Activated T-cell treated with anti-CD3 and anti-CD28 coated beads, Interleukin-2, amount 50 U/mL, for 4 hours (primary cell): ENCODE measurements at regions not wholly inside any gene's neighbourhood (a gene's known extent, or its start where the extent isn't known, plus 50 kb on each side); places are given as distances from the start of the nearest gene placed in this dataset.
"Not testable (repeated sequence)": the region's sequence is repeated elsewhere in the genome, so short reads cannot be mapped to it uniquely, and the experiment has no call there.

Source experiments
- ATAC-seq, 2 donors: fragments of 200-7000 bp; cut with Tn5 transposase; one replicate each; pipeline ENCODE4 v1.10.0; 2021
- DNase-seq: peaks from one replicate; pipeline ENCODE4 v3.0.0-alpha.2; 2020
- H3K27me3 Mint-ChIP-seq: one replicate; pipeline ENCODE4 v1.8.0; 2021; ENCODE audit warnings: low read depth, mixed read lengths
- H3K36me3 Mint-ChIP-seq: one replicate; pipeline ENCODE4 v1.8.0; 2022; ENCODE audit warnings: mixed read lengths; ENCODE audit not compliant: insufficient read depth
- H3K4me1 Mint-ChIP-seq: one replicate; pipeline ENCODE4 v1.8.0; 2021; ENCODE audit warnings: low read depth, mixed read lengths
- H3K4me3 Mint-ChIP-seq: one replicate; pipeline ENCODE4 v1.8.0; 2021; ENCODE audit warnings: mild to moderate bottlenecking, moderate library complexity, mixed read lengths
- H3K9me3 Mint-ChIP-seq: one replicate; pipeline ENCODE4 v1.8.0; 2021; ENCODE audit warnings: mixed read lengths

- DNase-seq, H3K9me3 Mint-ChIP-seq, H3K36me3 Mint-ChIP-seq, H3K27me3 Mint-ChIP-seq: not testable (repeated sequence)
- peak overlapping the region; percentile 38 for H3K4me3 Mint-ChIP-seq
- H3K4me1 Mint-ChIP-seq = peaks cover 27% of the 10 kb centered on the region
- peak; percentile 42 to 46 for ATAC-seq
Observed at GRCh38 chr2:87511195-87511778, 236.6 kb upstream of the PLGLB2 start.

GRCh38 chr2:87512864-87513530, 234.9 kb upstream of the PLGLB2 start:
- H3K4me1 Mint-ChIP-seq = peaks cover 36% of the 10 kb centered on the region

GRCh38 chr2:87514034-87514433, 233.9 kb upstream of the PLGLB2 start:
- peaks cover 35% of the 10 kb centered on the region for H3K4me1 Mint-ChIP-seq
- not testable (repeated sequence) for H3K9me3 Mint-ChIP-seq, H3K27me3 Mint-ChIP-seq, H3K36me3 Mint-ChIP-seq, DNase-seq, H3K4me3 Mint-ChIP-seq
- ATAC-seq = peak; percentile 6 to 10

More at GRCh38 chr2:87512864-87513530, 234.9 kb upstream of the PLGLB2 start:
- peaks cover 10% of the 10 kb centered on the region for H3K36me3 Mint-ChIP-seq
- H3K9me3 Mint-ChIP-seq, H3K27me3 Mint-ChIP-seq, ATAC-seq, DNase-seq: not testable (repeated sequence)
- peak overlapping the region; percentile 63 for H3K4me3 Mint-ChIP-seq

DNA sequence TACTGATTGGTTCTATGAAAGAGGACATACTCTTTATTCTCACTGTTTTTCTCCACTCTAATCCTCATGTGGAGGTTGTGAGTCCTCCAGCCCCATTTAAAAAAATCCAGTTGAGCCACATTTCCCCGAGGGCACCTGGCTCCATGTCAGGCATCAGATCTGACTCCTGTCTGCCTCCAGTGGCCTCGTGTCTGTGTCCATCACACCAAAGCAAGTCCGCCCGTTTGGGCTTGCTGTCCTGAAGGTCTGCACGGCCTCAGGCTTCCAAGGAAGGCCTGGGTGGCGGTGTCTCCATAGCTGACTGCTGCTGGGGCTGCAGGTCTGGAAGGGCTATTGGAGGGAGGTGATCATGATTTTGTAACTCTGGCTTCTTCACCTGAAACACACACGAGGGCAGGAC, 233.4 kb upstream of the PLGLB2 start:
- not testable (repeated sequence) for DNase-seq, H3K27me3 Mint-ChIP-seq, H3K9me3 Mint-ChIP-seq, ATAC-seq, H3K36me3 Mint-ChIP-seq, H3K4me3 Mint-ChIP-seq
- H3K4me1 Mint-ChIP-seq = peaks cover 35% of the 10 kb centered on the region

- DNase-seq, H3K27me3 Mint-ChIP-seq, H3K36me3 Mint-ChIP-seq, H3K9me3 Mint-ChIP-seq: not testable (repeated sequence)
- peak in 1 of 2 donors; percentile 7 for ATAC-seq
- Mint-ChIP-seq H3K4me1 (peaks cover 37% of the 10 kb centered on the region), H3K4me3 (peak overlapping the region; percentile 56)
Observed at GRCh38 chr2:87515226-87515625, 232.7 kb upstream of the PLGLB2 start.

DNA sequence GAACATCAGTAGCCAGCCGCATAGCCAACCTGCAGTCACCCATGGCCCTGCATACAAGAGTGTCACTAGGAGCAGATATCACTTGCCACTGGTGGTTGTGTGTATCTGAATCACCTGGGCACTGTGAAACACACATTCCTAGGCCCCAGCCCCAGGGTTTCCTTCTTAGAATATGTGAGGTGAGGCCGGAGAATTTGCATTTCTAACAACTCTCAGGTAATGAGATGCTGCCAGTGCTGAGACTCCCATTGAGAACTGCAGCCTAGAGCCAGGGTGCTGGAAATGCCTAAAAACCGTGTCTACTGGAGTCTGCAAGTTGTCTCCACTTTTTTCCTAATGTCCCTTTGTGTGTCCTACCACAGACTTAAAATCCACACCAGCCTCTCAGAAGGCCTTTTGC, 232.0 kb upstream of the PLGLB2 start:
- not testable (repeated sequence) for H3K9me3 Mint-ChIP-seq, H3K4me3 Mint-ChIP-seq, ATAC-seq, H3K27me3 Mint-ChIP-seq, H3K36me3 Mint-ChIP-seq, DNase-seq
- peaks cover 36% of the 10 kb centered on the region for H3K4me1 Mint-ChIP-seq

- not testable (repeated sequence) for H3K4me3 Mint-ChIP-seq
Observed at GRCh38 chr2:87516369-87516967, 231.4 kb upstream of the PLGLB2 start.

DNA sequence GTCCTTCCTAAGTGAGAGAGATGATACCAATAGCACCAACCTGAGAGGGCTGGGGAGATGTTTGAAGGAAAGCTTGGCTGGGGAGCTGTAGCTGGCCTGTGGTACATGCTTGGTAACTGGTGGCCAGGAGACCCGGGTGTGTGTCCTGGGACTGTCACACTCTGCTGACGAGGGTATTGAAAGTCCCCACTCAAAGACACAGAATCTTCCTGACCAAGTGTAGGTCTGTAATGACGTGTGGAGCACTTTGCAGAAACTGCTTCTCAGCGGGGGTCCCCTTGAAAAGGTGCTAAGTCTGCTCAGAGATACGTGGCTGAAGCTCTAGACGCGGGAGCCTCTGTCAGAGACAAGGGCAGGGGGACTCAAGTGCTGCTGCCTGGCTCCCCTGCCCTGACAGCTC, 230.4 kb upstream of the PLGLB2 start:
- not testable (repeated sequence) for H3K9me3 Mint-ChIP-seq, DNase-seq, ATAC-seq, H3K4me3 Mint-ChIP-seq, H3K27me3 Mint-ChIP-seq
- H3K4me1 Mint-ChIP-seq = peaks cover 49% of the 10 kb centered on the region
- H3K36me3 Mint-ChIP-seq = peaks cover 21% of the 10 kb centered on the region

More at GRCh38 chr2:87516369-87516967, 231.4 kb upstream of the PLGLB2 start:
- ATAC-seq, DNase-seq, H3K27me3 Mint-ChIP-seq, H3K9me3 Mint-ChIP-seq: not testable (repeated sequence)
- Mint-ChIP-seq H3K36me3 (peaks cover 11% of the 10 kb centered on the region), H3K4me1 (peaks cover 39% of the 10 kb centered on the region)

- peaks cover 51% of the 10 kb centered on the region for H3K4me1 Mint-ChIP-seq
- peaks cover 23% of the 10 kb centered on the region for H3K36me3 Mint-ChIP-seq
- not testable (repeated sequence) for H3K9me3 Mint-ChIP-seq, H3K27me3 Mint-ChIP-seq, DNase-seq, H3K4me3 Mint-ChIP-seq, ATAC-seq
Observed at GRCh38 chr2:87518066-87518465, 229.8 kb upstream of the PLGLB2 start.

DNA sequence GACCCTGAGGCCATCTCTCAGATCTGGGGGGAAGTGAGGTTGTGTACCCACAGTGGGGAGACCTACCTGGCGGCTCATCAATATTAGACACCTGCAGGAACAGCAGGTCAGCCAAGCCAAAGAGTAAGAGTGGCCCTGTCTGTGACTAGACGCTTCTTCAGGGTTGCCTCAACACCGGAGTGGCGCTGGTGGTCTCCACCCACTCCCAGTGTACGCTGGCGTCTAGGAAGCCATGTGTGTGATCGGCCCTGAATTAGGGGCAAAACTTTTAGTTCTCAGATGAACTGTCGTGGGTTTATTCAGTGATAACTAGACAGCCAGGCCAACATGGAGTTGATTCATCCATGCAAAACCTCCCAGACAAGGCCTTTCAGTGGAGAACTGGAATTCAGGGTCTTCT, 229.3 kb upstream of the PLGLB2 start:
- ATAC-seq, H3K27me3 Mint-ChIP-seq, H3K4me3 Mint-ChIP-seq, DNase-seq, H3K9me3 Mint-ChIP-seq: not testable (repeated sequence)
- H3K4me1 Mint-ChIP-seq = peaks cover 54% of the 10 kb centered on the region
- H3K36me3 Mint-ChIP-seq = peaks cover 28% of the 10 kb centered on the region

DNA sequence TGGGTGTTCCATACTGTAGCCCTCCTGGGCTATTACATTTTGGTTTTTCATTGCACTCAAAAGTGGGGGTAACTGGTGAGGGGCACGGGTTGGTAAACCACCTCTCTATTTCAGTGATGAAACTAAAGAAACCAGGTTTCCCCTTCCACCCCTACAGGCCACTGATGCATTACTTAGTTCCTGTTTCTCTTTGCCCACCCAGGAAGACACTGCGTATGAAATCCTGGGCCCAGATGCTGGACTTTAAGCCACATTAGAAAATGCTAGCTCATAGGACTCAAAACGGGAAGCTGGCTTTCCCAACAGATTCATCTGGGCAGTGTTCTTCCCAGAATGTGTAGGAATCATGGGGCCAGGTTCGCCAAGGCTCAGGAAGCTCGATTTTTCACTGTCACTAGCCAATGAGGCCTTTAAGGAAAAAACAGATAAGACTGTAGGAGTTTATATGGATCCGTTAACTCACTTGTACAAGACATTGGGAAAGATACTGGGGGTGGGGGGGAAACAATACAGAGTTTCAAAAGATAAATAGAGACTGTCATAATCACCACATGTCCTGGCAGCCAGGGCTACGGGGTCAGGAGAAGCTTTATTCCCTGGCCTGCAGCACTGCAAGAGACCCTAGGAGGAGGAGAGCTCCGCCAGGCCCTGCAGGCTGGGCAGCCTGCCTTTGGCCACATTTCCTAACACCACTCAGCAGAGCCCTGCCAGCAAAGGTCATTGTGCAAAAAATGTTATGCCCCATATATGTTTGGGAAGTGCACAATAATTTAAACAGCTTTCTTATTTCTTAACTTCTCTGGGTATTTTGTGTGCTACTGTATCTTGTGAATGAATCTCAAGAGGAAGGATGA, 228.5 kb upstream of the PLGLB2 start:
- H3K27me3 Mint-ChIP-seq, DNase-seq, H3K9me3 Mint-ChIP-seq, ATAC-seq, H3K4me3 Mint-ChIP-seq: not testable (repeated sequence)
- H3K36me3 Mint-ChIP-seq = peaks cover 28% of the 10 kb centered on the region
- peaks cover 57% of the 10 kb centered on the region for H3K4me1 Mint-ChIP-seq

GRCh38 chr2:87521057-87521456, 226.8 kb upstream of the PLGLB2 start:
- H3K36me3 Mint-ChIP-seq = peaks cover 26% of the 10 kb centered on the region
- not testable (repeated sequence) for H3K27me3 Mint-ChIP-seq, H3K9me3 Mint-ChIP-seq, H3K4me3 Mint-ChIP-seq
- H3K4me1 Mint-ChIP-seq = peaks cover 56% of the 10 kb centered on the region
- ATAC-seq = peak; percentile 76 to 81
- DNase-seq = peak; percentile 9

- peaks cover 55% of the 10 kb centered on the region for H3K4me1 Mint-ChIP-seq
Observed at GRCh38 chr2:87521489-87521888, 226.4 kb upstream of the PLGLB2 start.

GRCh38 chr2:87524619-87525188, 223.2 kb upstream of the PLGLB2 start:
- peak; percentile 20 to 47 for ATAC-seq
- not testable (repeated sequence) for H3K27me3 Mint-ChIP-seq, H3K9me3 Mint-ChIP-seq

More at GRCh38 chr2:87521489-87521888, 226.4 kb upstream of the PLGLB2 start:
- DNase-seq, H3K9me3 Mint-ChIP-seq, H3K4me3 Mint-ChIP-seq, H3K27me3 Mint-ChIP-seq: not testable (repeated sequence)
- H3K36me3 Mint-ChIP-seq = peaks cover 26% of the 10 kb centered on the region
- peak in 1 of 2 donors; percentile 29 for ATAC-seq

More at GRCh38 chr2:87524619-87525188, 223.2 kb upstream of the PLGLB2 start:
- peaks cover 19% of the 10 kb centered on the region for H3K36me3 Mint-ChIP-seq
- DNase-seq = not testable (repeated sequence)
- H3K4me3 Mint-ChIP-seq = peak overlapping the region; percentile 33
- peaks cover 41% of the 10 kb centered on the region for H3K4me1 Mint-ChIP-seq
